ENCODE measurements at regions not wholly inside any gene's neighbourhood (a gene's known extent, or its start where the extent isn't known, plus 50 kb on each side); places are given as distances from the start of the nearest gene placed in this dataset.

GRCh38 chr4:153109296-153109849 is 94.9 kb upstream of the TRIM2 start:
- TF ChIP-seq POLR2AphosphoS5 (IDR thresholded peaks at IDR 0.05), result no peak
- no peak for TF ChIP-seq POLR2A (IDR thresholded peaks at IDR 0.05)
- no peak for TF ChIP-seq EP300 (IDR thresholded peaks at IDR 0.05)
- TF ChIP-seq CTCF (IDR thresholded peaks at IDR 0.05), result no peak

All from suprapubic skin (tissue), 4 donors.